Trophoblast cell (in vitro differentiated cells and primary cell): ENCODE measurements at regions not wholly inside any gene's neighbourhood (a gene's known extent, or its start where the extent isn't known, plus 50 kb on each side); places are given as distances from the start of the nearest gene placed in this dataset.

Experiments
- DNase-seq, 2 donors: peaks; one replicate each; pipeline ENCODE4 v3.0.0-alpha.2; 2016
- H2AFZ ChIP-seq: 2 replicates; pipeline ENCODE4 v1.6.1; 2013; ENCODE audit warnings: low read length, moderate library complexity, mild to moderate bottlenecking; ENCODE audit not compliant: insufficient read depth, poor library complexity
- H2AK5ac ChIP-seq: 2 replicates; pipeline ENCODE4 v1.6.1; 2013; ENCODE audit warnings: mild to moderate bottlenecking, low read length
- H2BK120ac ChIP-seq: 2 replicates; pipeline ENCODE4 v1.6.1; 2013; ENCODE audit warnings: low read length, mild to moderate bottlenecking, moderate library complexity; ENCODE audit not compliant: insufficient read depth, poor library complexity
- H2BK12ac ChIP-seq: 2 replicates; pipeline ENCODE4 v1.6.1; 2013; ENCODE audit warnings: mild to moderate bottlenecking, low read length, moderate library complexity
- H2BK5ac ChIP-seq: 2 replicates; pipeline ENCODE4 v1.6.1; 2013; ENCODE audit warnings: low read length, low read depth, moderate library complexity, mild to moderate bottlenecking; ENCODE audit not compliant: poor library complexity
- H3K14ac ChIP-seq: 2 replicates; pipeline ENCODE4 v1.6.1; 2013; ENCODE audit warnings: mild to moderate bottlenecking, low read length
- H3K18ac ChIP-seq: 2 replicates; pipeline ENCODE4 v1.6.1; 2013; ENCODE audit warnings: mild to moderate bottlenecking, low read length
- H3K23ac ChIP-seq: 2 replicates; pipeline ENCODE4 v1.6.1; 2013; ENCODE audit warnings: low read length
- H3K27ac ChIP-seq: 2 replicates; pipeline ENCODE4 v1.5.1; 2013; ENCODE audit warnings: low read depth, mild to moderate bottlenecking, inconsistent platforms, low read length, moderate library complexity
- H3K27me3 ChIP-seq: 2 replicates; pipeline ENCODE4 v1.6.1; 2013; ENCODE audit warnings: inconsistent platforms, mild to moderate bottlenecking, low read length, moderate library complexity; ENCODE audit not compliant: insufficient read depth
- H3K36me3 ChIP-seq, 2 experiments: 1 replicate in 1 of 2; 2 replicates in 1 of 2; pipeline ENCODE4 v1.6.1; 2013; ENCODE audit warnings: low read length in 2 of 2, mild to moderate bottlenecking in 2 of 2, moderate library complexity in 1 of 2; ENCODE audit not compliant: insufficient read depth in 2 of 2, control insufficient read depth in 1 of 2
- H3K4ac ChIP-seq: 2 replicates; pipeline ENCODE4 v1.6.1; 2013; ENCODE audit warnings: low read depth, mild to moderate bottlenecking, low read length, moderate library complexity
- H3K4me1 ChIP-seq, 2 experiments: 1 replicate in 1 of 2; 2 replicates in 1 of 2; pipeline ENCODE4 v1.6.1; 2013; ENCODE audit warnings: low read length in 2 of 2, mild to moderate bottlenecking in 2 of 2, moderate library complexity in 1 of 2; ENCODE audit not compliant: insufficient read depth in 2 of 2, control insufficient read depth in 1 of 2
- H3K4me2 ChIP-seq: 2 replicates; pipeline ENCODE4 v1.6.1; 2013; ENCODE audit warnings: inconsistent platforms, mild to moderate bottlenecking, low read length, moderate library complexity
- H3K4me3 ChIP-seq: 2 replicates; pipeline ENCODE4 v1.5.1; 2013; ENCODE audit warnings: mild to moderate bottlenecking, low read depth, low read length, inconsistent platforms
- H3K79me1 ChIP-seq: one replicate; pipeline ENCODE4 v1.6.1; 2013; ENCODE audit warnings: low read length
- H3K79me2 ChIP-seq: 2 replicates; pipeline ENCODE4 v1.6.1; 2013; ENCODE audit warnings: low read length, mild to moderate bottlenecking; ENCODE audit not compliant: control insufficient read depth, insufficient read depth, poor library complexity
- H3K9ac ChIP-seq: 2 replicates; pipeline ENCODE4 v1.6.1; 2013; ENCODE audit warnings: mild to moderate bottlenecking, low read length
- H3K9me3 ChIP-seq: 2 replicates; pipeline ENCODE4 v1.6.1; 2013; ENCODE audit warnings: low read depth, mild to moderate bottlenecking, control low read depth, inconsistent platforms, low read length; ENCODE audit not compliant: insufficient read depth
- H4K12ac ChIP-seq: 2 replicates; pipeline ENCODE4 v1.6.1; 2013; ENCODE audit warnings: low read depth, mild to moderate bottlenecking, low read length, moderate library complexity
- H4K8ac ChIP-seq: 2 replicates; pipeline ENCODE4 v1.6.1; 2013; ENCODE audit warnings: low read depth, mild to moderate bottlenecking, low read length, moderate library complexity
- H4K91ac ChIP-seq: one replicate; pipeline ENCODE4 v1.6.1; 2013; ENCODE audit warnings: low read depth, mild to moderate bottlenecking, low read length, moderate library complexity
- WGBS: extraction: QIAGEN DNeasy Blood & Tissue Kit; methylation state at CpG from one replicate; pipeline ENCODE4 v1.1.7; 2013; ENCODE audit warnings: missing lambda C conversion rate; ENCODE audit not compliant: insufficient read length, insufficient coverage; ENCODE audit errors: extremely low coverage; 5-methylcytosine and 5-hydroxymethylcytosine counted together

GRCh38 chr13:74335370-74335769 lies 201.2 kb upstream of the KLF12 start:
- H3K79me1 ChIP-seq, result no peaks in the 10 kb centered on the region
- no peak overlapping the region for H3K27ac ChIP-seq
- H3K14ac ChIP-seq, result no peak overlapping the region
- no peak overlapping the region for H2AK5ac ChIP-seq
- H3K23ac ChIP-seq, result no peak overlapping the region
- no peak overlapping the region for H3K4me2 ChIP-seq
- H2BK120ac ChIP-seq, result no peak overlapping the region
- no peaks in the 10 kb centered on the region for H3K9me3 ChIP-seq
- H2BK12ac ChIP-seq, result no peak overlapping the region
- no peaks in the 10 kb centered on the region for H3K36me3 ChIP-seq
- H3K9ac ChIP-seq, result no peak overlapping the region
- no peak for DNase-seq
- H3K79me2 ChIP-seq, result no peaks in the 10 kb centered on the region
- WGBS, result no CpG with 5 or more reads among the region's 2 CpGs
- no peaks in the 10 kb centered on the region for H3K4me1 ChIP-seq
- no peak overlapping the region for H4K8ac ChIP-seq
- no peak overlapping the region for H4K91ac ChIP-seq
- no peak overlapping the region for H4K12ac ChIP-seq
- H3K4me3 ChIP-seq, result no peak overlapping the region
- H3K18ac ChIP-seq, result no peak overlapping the region
- H3K27me3 ChIP-seq, result no peaks in the 10 kb centered on the region
- H2BK5ac ChIP-seq, result no peak overlapping the region
- H2AFZ ChIP-seq, result no peak overlapping the region
- no peak overlapping the region for H3K4ac ChIP-seq

GRCh38 chr13:74329962-74330361 lies 195.8 kb upstream of the KLF12 start:
- no peak overlapping the region for H3K4ac ChIP-seq
- H3K79me1 ChIP-seq, result no peaks in the 10 kb centered on the region
- H3K23ac ChIP-seq, result no peak overlapping the region
- H3K18ac ChIP-seq, result no peak overlapping the region
- H2BK5ac ChIP-seq, result no peak overlapping the region
- no peak overlapping the region for H4K12ac ChIP-seq
- DNase-seq, result peak; percentile 50 to 78
- H2AK5ac ChIP-seq, result no peak overlapping the region
- H3K14ac ChIP-seq, result no peak overlapping the region
- no peak overlapping the region for H3K4me3 ChIP-seq
- no peaks in the 10 kb centered on the region for H3K79me2 ChIP-seq
- no peak overlapping the region for H2BK12ac ChIP-seq
- H3K9me3 ChIP-seq, result no peaks in the 10 kb centered on the region
- H3K27ac ChIP-seq, result no peak overlapping the region
- H3K4me1 ChIP-seq, result no peaks in the 10 kb centered on the region
- H3K27me3 ChIP-seq, result no peaks in the 10 kb centered on the region
- H3K9ac ChIP-seq, result no peak overlapping the region
- no peak overlapping the region for H4K8ac ChIP-seq
- WGBS, result no CpG with 5 or more reads among the region's 4 CpGs
- H2AFZ ChIP-seq, result no peak overlapping the region
- no peak overlapping the region for H3K4me2 ChIP-seq
- H3K36me3 ChIP-seq, result no peaks in the 10 kb centered on the region
- no peak overlapping the region for H4K91ac ChIP-seq
- H2BK120ac ChIP-seq, result no peak overlapping the region

- Histone ChIP-seq H3K36me3 (no peaks in the 10 kb centered on the region), H3K4ac (no peak overlapping the region), H2AFZ (no peak overlapping the region), H3K79me1 (no peaks in the 10 kb centered on the region), H3K9ac (no peak overlapping the region), H2AK5ac (no peak overlapping the region), H3K4me2 (no peak overlapping the region), H3K79me2 (no peaks in the 10 kb centered on the region), H2BK5ac (no peak overlapping the region), H3K9me3 (no peaks in the 10 kb centered on the region), H4K91ac (no peak overlapping the region), H3K18ac (no peak overlapping the region), H2BK12ac (no peak overlapping the region), H3K4me1 (no peaks in the 10 kb centered on the region), H4K12ac (no peak overlapping the region), H3K4me3 (no peak overlapping the region), H2BK120ac (no peak overlapping the region), H3K27me3 (no peaks in the 10 kb centered on the region), H4K8ac (no peak overlapping the region), H3K23ac (no peak overlapping the region), H3K14ac (no peak overlapping the region), H3K27ac (no peak overlapping the region)
- DNase-seq, result no peak
- no CpG with 5 or more reads among the region's 3 CpGs for WGBS
Measured at GRCh38 chr13:74325106-74325505, 190.9 kb upstream of the KLF12 start.

GRCh38 chr13:74324338-74324737 lies 190.1 kb upstream of the KLF12 start:
- no peak overlapping the region for H3K14ac ChIP-seq

More at GRCh38 chr13:74324338-74324737, 190.1 kb upstream of the KLF12 start:
- Histone ChIP-seq H3K27ac (no peak overlapping the region), H3K4me1 (no peaks in the 10 kb centered on the region), H3K27me3 (no peaks in the 10 kb centered on the region), H2BK120ac (no peak overlapping the region), H4K91ac (no peak overlapping the region), H4K12ac (no peak overlapping the region), H3K79me2 (no peaks in the 10 kb centered on the region), H3K18ac (no peak overlapping the region), H2AK5ac (no peak overlapping the region), H3K23ac (no peak overlapping the region), H3K36me3 (no peaks in the 10 kb centered on the region), H3K4me3 (no peak overlapping the region), H3K79me1 (no peaks in the 10 kb centered on the region), H2BK5ac (no peak overlapping the region), H3K9ac (no peak overlapping the region), H3K9me3 (no peaks in the 10 kb centered on the region), H2BK12ac (no peak overlapping the region), H2AFZ (no peak overlapping the region), H4K8ac (no peak overlapping the region), H3K4ac (no peak overlapping the region), H3K4me2 (no peak overlapping the region)
- no peak for DNase-seq
- WGBS, result no CpG with 5 or more reads among the region's 1 CpG
